GM10266 (cell line): ENCODE measurements at regions not wholly inside any gene's neighbourhood (a gene's known extent, or its start where the extent isn't known, plus 50 kb on each side); places are given as distances from the start of the nearest gene placed in this dataset.
"Not testable (repeated sequence)": the region's sequence is repeated elsewhere in the genome, so short reads cannot be mapped to it uniquely, and the experiment has no call there.

Experiments used
- DNase-seq: peaks from one replicate; pipeline ENCODE4 v3.0.0; 2012; ENCODE audit errors: extremely low spot score
- CTCF ChIP-seq: IDR thresholded peaks from 2 replicates; pipeline ENCODE4 v1.5.1; 2012; ENCODE audit warnings: mild to moderate bottlenecking, low read depth; ENCODE audit not compliant: control insufficient read depth, insufficient read depth; ENCODE audit errors: missing control alignments

GRCh38 chr21:36260030-36260787, 59.8 kb upstream of the MORC3 start:
- DNase-seq: peak; percentile 67
- peak; percentile 62 for TF ChIP-seq CTCF

- no peak for DNase-seq
- TF ChIP-seq CTCF: no peak
Measured at GRCh38 chr21:36260802-36261201, 59.2 kb upstream of the MORC3 start.

GRCh38 chr21:36261459-36261858, 58.5 kb upstream of the MORC3 start:
- no peak for TF ChIP-seq CTCF
- no peak for DNase-seq

GRCh38 chr21:36263797-36264196, 56.2 kb upstream of the MORC3 start:
- TF ChIP-seq CTCF: no peak
- no peak for DNase-seq

- DNase-seq: no peak
- TF ChIP-seq CTCF: no peak
Measured at GRCh38 chr21:36265431-36265830, 54.6 kb upstream of the MORC3 start.

- DNase-seq: not testable (repeated sequence)
Measured at GRCh38 chr21:36267828-36268227, 52.2 kb upstream of the MORC3 start.

- not testable (repeated sequence) for DNase-seq
Measured at GRCh38 chr21:36268264-36268663, 51.7 kb upstream of the MORC3 start.
